IMR-90 (cell line): ENCODE measurements at regions not wholly inside any gene's neighbourhood (a gene's known extent, or its start where the extent isn't known, plus 50 kb on each side); places are given as distances from the start of the nearest gene placed in this dataset.

Source experiments
- ATAC-seq: fragments of 200-7000 bp; cut with Tn5 transposase; 2 replicates; pipeline ENCODE4 v1.9.1; 2020; ENCODE audit warnings: low read depth, mild to moderate bottlenecking, moderate library complexity
- BruUV-seq: library from RNA; stranded (reverse); fragments of 400-500 nt; replicated peaks from 2 replicates; lab custom pipeline; 2021; lab: Mats Ljungman, UMichigan
- CTCF ChIA-PET: fragments of 300-600 bp; formaldehyde crosslinking; extraction: SDS; loops from one replicate; lab custom pipeline; 2021; ENCODE audit warnings: antibody characterized with exemption; lab: Yijun Ruan, JAX
- POLR2A ChIA-PET: fragments of 300-600 bp; sonication (Branson Sonifier 250); formaldehyde crosslinking; loops from one replicate; lab custom pipeline; 2022; ENCODE audit warnings: antibody characterized with exemption; ENCODE audit not compliant: unreplicated experiment; lab: Charles Lee
- DNase-seq: peaks from one replicate; pipeline ENCODE4 v3.0.0; 2013
- H2AFZ ChIP-seq: replicated peaks from 2 replicates; pipeline ENCODE3; 2013; ENCODE audit warnings: low read length, mild to moderate bottlenecking; ENCODE audit not compliant: poor library complexity
- H2AK5ac ChIP-seq: 2 replicates; pipeline ENCODE4 v1.6.1; 2013; ENCODE audit warnings: low read depth, low read length, inconsistent platforms
- H2AK9ac ChIP-seq: replicated peaks from 2 replicates; pipeline ENCODE3; 2013; ENCODE audit warnings: mild to moderate bottlenecking, low read depth, low read length, moderate library complexity; ENCODE audit not compliant: poor library complexity
- H2BK120ac ChIP-seq: 2 replicates; pipeline ENCODE4 v1.6.1; 2013; ENCODE audit warnings: low read depth, low read length, inconsistent platforms
- H2BK15ac ChIP-seq: 3 replicates; pipeline ENCODE4 v1.6.1; 2013; ENCODE audit warnings: low read depth, low read length, inconsistent platforms
- H2BK20ac ChIP-seq: 2 replicates; pipeline ENCODE4 v1.6.1; 2013; ENCODE audit warnings: low read depth, mild to moderate bottlenecking, inconsistent platforms, low read length, moderate library complexity
- H2BK5ac ChIP-seq: 2 replicates; pipeline ENCODE4 v1.6.1; 2013; ENCODE audit warnings: mild to moderate bottlenecking, low read depth, low read length, inconsistent platforms; ENCODE audit not compliant: poor library complexity, severe bottlenecking
- H3K14ac ChIP-seq: replicated peaks from 2 replicates; pipeline ENCODE4 v1.6.1; 2013; ENCODE audit warnings: low read depth, low read length, inconsistent platforms
- H3K18ac ChIP-seq: 2 replicates; pipeline ENCODE4 v1.6.1; 2013; ENCODE audit warnings: low read depth, low read length, control low read depth
- H3K23ac ChIP-seq: 2 replicates; pipeline ENCODE4 v1.6.1; 2013; ENCODE audit warnings: low read depth, low read length, inconsistent platforms
- H3K27ac ChIP-seq: 2 replicates; pipeline ENCODE4 v1.5.1; 2013; ENCODE audit warnings: mild to moderate bottlenecking, control low read depth, low read length; ENCODE audit not compliant: insufficient read depth
- H3K27me3 ChIP-seq: 2 replicates; pipeline ENCODE4 v1.6.1; 2013; ENCODE audit warnings: low read length; ENCODE audit not compliant: control insufficient read depth, insufficient read depth
- H3K36me3 ChIP-seq: 2 replicates; pipeline ENCODE4 v1.6.1; 2013; ENCODE audit warnings: low read length, mixed read lengths; ENCODE audit not compliant: control insufficient read depth, insufficient read depth
- H3K4ac ChIP-seq: 2 replicates; pipeline ENCODE4 v1.6.1; 2013; ENCODE audit warnings: low read depth, low read length, inconsistent platforms
- H3K4me1 ChIP-seq: 2 replicates; pipeline ENCODE4 v1.6.1; 2013; ENCODE audit warnings: low read length, mixed read lengths; ENCODE audit not compliant: control insufficient read depth, insufficient read depth
- H3K4me2 ChIP-seq: 2 replicates; pipeline ENCODE4 v1.6.1; 2013; ENCODE audit warnings: low read depth, mild to moderate bottlenecking, control low read depth, low read length, moderate library complexity
- H3K4me3 ChIP-seq: 2 replicates; pipeline ENCODE4 v1.5.1; 2013; ENCODE audit warnings: low read depth, mild to moderate bottlenecking, control low read depth, low read length, moderate library complexity; ENCODE audit not compliant: insufficient read depth
- H3K56ac ChIP-seq: 2 replicates; pipeline ENCODE4 v1.6.1; 2013; ENCODE audit warnings: low read length, inconsistent platforms; ENCODE audit not compliant: insufficient read depth; ENCODE audit errors: extremely low read depth
- H3K79me1 ChIP-seq, 2 experiments: 2 replicates each; pipeline ENCODE4 v1.6.1; 2013; ENCODE audit warnings: low read length in 2 of 2, inconsistent platforms in 1 of 2, low read depth in 1 of 2
- H3K9ac ChIP-seq: 2 replicates; pipeline ENCODE4 v1.6.1; 2013; ENCODE audit warnings: low read depth, low read length, control low read depth
- H3K9me1 ChIP-seq: 2 replicates; pipeline ENCODE4 v1.6.1; 2013; ENCODE audit warnings: low read length, inconsistent platforms; ENCODE audit not compliant: insufficient read depth
- H3K9me3 ChIP-seq: 2 replicates; pipeline ENCODE4 v1.6.1; 2013; ENCODE audit warnings: low read length; ENCODE audit not compliant: control insufficient read depth, insufficient read depth
- H4K20me1 ChIP-seq: 2 replicates; pipeline ENCODE4 v1.6.1; 2013; ENCODE audit warnings: low read length, inconsistent platforms; ENCODE audit not compliant: insufficient read depth
- H4K5ac ChIP-seq: 2 replicates; pipeline ENCODE4 v1.6.1; 2013; ENCODE audit warnings: mild to moderate bottlenecking, low read depth, low read length, control low read depth
- H4K8ac ChIP-seq, 2 experiments: 2 replicates each; pipeline ENCODE4 v1.6.1; 2013; ENCODE audit warnings: low read depth in 2 of 2, low read length in 2 of 2, control low read depth in 1 of 2, inconsistent platforms in 1 of 2
- H4K91ac ChIP-seq: 2 replicates; pipeline ENCODE4 v1.6.1; 2013; ENCODE audit warnings: low read depth, low read length, inconsistent platforms; ENCODE audit not compliant: insufficient read depth
- BHLHE40 ChIP-seq: fragments of 150-350 bp; IDR thresholded peaks from 2 replicates; pipeline ENCODE4 v1.6.1; 2016; ENCODE audit warnings: mild to moderate bottlenecking, low read depth, low read length
- CEBPB ChIP-seq: IDR thresholded peaks from 2 replicates; pipeline ENCODE4 v1.6.1; 2012; ENCODE audit warnings: low read depth, low read length, improper control_type of control experiment
- CHD1 ChIP-seq: IDR thresholded peaks from 2 replicates; pipeline ENCODE4 v1.6.1; 2012; ENCODE audit warnings: low read depth, low read length, improper control_type of control experiment
- CTCF ChIP-seq: conservative IDR thresholded peaks from 2 replicates; pipeline ENCODE4 v1.5.1; 2012; ENCODE audit warnings: mild to moderate bottlenecking, low read depth, low read length, improper control_type of control experiment
- ELK1 ChIP-seq: fragments of 150-350 bp; IDR thresholded peaks from 2 replicates; pipeline ENCODE4 v1.6.1; 2016; ENCODE audit warnings: low read depth, mild to moderate bottlenecking, low read length, moderate library complexity, borderline replicate concordance
- FOS ChIP-seq: fragments of 150-350 bp; IDR thresholded peaks from 2 replicates; pipeline ENCODE4 v1.6.1; 2016; ENCODE audit warnings: low read depth, low read length
- MAFK ChIP-seq: IDR thresholded peaks from 2 replicates; pipeline ENCODE4 v1.6.1; 2012; ENCODE audit warnings: low read depth, low read length, improper control_type of control experiment
- MAZ ChIP-seq: IDR thresholded peaks from 2 replicates; pipeline ENCODE4 v1.6.1; 2012; ENCODE audit warnings: low read depth, mild to moderate bottlenecking, low read length, improper control_type of control experiment, moderate library complexity, borderline replicate concordance
- MXI1 ChIP-seq: IDR thresholded peaks from 2 replicates; pipeline ENCODE4 v1.6.1; 2012; ENCODE audit warnings: low read depth, mild to moderate bottlenecking, low read length, moderate library complexity, borderline replicate concordance
- NFE2L2 ChIP-seq: fragments of 150-350 bp; IDR thresholded peaks from 2 replicates; pipeline ENCODE4 v1.6.1; 2016; ENCODE audit warnings: low read depth, mild to moderate bottlenecking, low read length
- POLR2A ChIP-seq: IDR thresholded peaks from 2 replicates; pipeline ENCODE4 v1.6.1; 2012; ENCODE audit warnings: mild to moderate bottlenecking, low read depth, low read length
- RAD21 ChIP-seq: IDR thresholded peaks from 2 replicates; pipeline ENCODE4 v1.6.1; 2012; ENCODE audit warnings: low read length, improper control_type of control experiment
- RCOR1 ChIP-seq: IDR thresholded peaks from 2 replicates; pipeline ENCODE4 v1.6.1; 2012; ENCODE audit warnings: mild to moderate bottlenecking, low read length, improper control_type of control experiment; ENCODE audit not compliant: insufficient replicate concordance
- RFX5 ChIP-seq: IDR thresholded peaks from 2 replicates; pipeline ENCODE4 v1.8.0; 2012; ENCODE audit warnings: low read depth, mild to moderate bottlenecking, low read length, moderate library complexity
- SMC3 ChIP-seq: fragments of 150-350 bp; IDR thresholded peaks from 2 replicates; pipeline ENCODE4 v1.6.1; 2016; ENCODE audit warnings: low read depth, mild to moderate bottlenecking, antibody characterized with exemption, low read length, moderate library complexity
- USF2 ChIP-seq: fragments of 150-350 bp; IDR thresholded peaks from 2 replicates; pipeline ENCODE4 v1.6.1; 2017; ENCODE audit warnings: mild to moderate bottlenecking, antibody characterized with exemption, low read length, low read depth
- WGBS, 2 experiments: methylation state at CpG; one replicate each; pipeline versions ENCODE4 v1.1.5 to v1.1.7; 2013; ENCODE audit warnings: missing lambda C conversion rate in 2 of 2; ENCODE audit not compliant: insufficient read length in 1 of 2; ENCODE audit errors: extremely low coverage in 2 of 2; 5-methylcytosine and 5-hydroxymethylcytosine counted together
- dilution Hi-C: fragments of 300-500 bp; cut with HindIII; formaldehyde crosslinking; loops from one replicate; pipeline ENCODE4 v1.14.3; 2018; ENCODE audit warnings: low sequenced_read_pairs; ENCODE audit not compliant: unreplicated experiment
- in situ Hi-C: fragments of 300-500 bp; cut with MboI; formaldehyde crosslinking; loops from 3 replicates; pipeline ENCODE4 v1.14.3; 2019; ENCODE audit warnings: low sequenced_read_pairs, inconsistent platforms, mixed read lengths
- intact Hi-C: fragments of 100-400 bp; cut with micrococcal nuclease; formaldehyde crosslinking; loops from 2 replicates; pipeline ENCODE4 v1.10.0; 2022

- no peak overlapping the region for H3K14ac ChIP-seq
- no peak overlapping the region for H2AFZ ChIP-seq
- H2AK9ac ChIP-seq, result no peak overlapping the region
- no peak overlapping the region for H3K4me2 ChIP-seq
- no peak overlapping the region for H2AK5ac ChIP-seq
- H4K91ac ChIP-seq, result no peak overlapping the region
- no peaks in the 10 kb centered on the region for H3K9me1 ChIP-seq
- no peak overlapping the region for H2BK15ac ChIP-seq
- no peaks in the 10 kb centered on the region for H3K27me3 ChIP-seq
- no peak overlapping the region for H4K5ac ChIP-seq
- no peak overlapping the region for H4K8ac ChIP-seq
- H3K18ac ChIP-seq, result no peak overlapping the region
- H4K20me1 ChIP-seq, result no peaks in the 10 kb centered on the region
- H3K9me3 ChIP-seq, result no peaks in the 10 kb centered on the region
- no CpG with 5 or more reads among the region's 1 CpG for WGBS, 2 experiments
- H3K36me3 ChIP-seq, result no peaks in the 10 kb centered on the region
- DNase-seq (no peak), ATAC-seq (no peak)
- no peak overlapping the region for H2BK5ac ChIP-seq
- H3K27ac ChIP-seq, result no peak overlapping the region
- H3K9ac ChIP-seq, result no peak overlapping the region
- H3K4me3 ChIP-seq, result no peak overlapping the region
- TF ChIP-seq POLR2A (no peak), CHD1 (no peak), MXI1 (no peak), CEBPB (no peak), SMC3 (no peak), MAZ (no peak), ELK1 (no peak), RAD21 (no peak), USF2 (no peak), MAFK (no peak), CTCF (no peak), BHLHE40 (no peak), FOS (no peak), RFX5 (no peak), RCOR1 (no peak), NFE2L2 (no peak)
- H2BK20ac ChIP-seq, result no peak overlapping the region
- no peak overlapping the region for H3K56ac ChIP-seq
- no peaks in the 10 kb centered on the region for H3K4me1 ChIP-seq
- POLR2A ChIA-PET, result no interaction called here
- no peak overlapping the region for H3K23ac ChIP-seq
- no peaks in the 10 kb centered on the region for H3K79me1 ChIP-seq
- intact Hi-C loops, result no loop called here
- dilution Hi-C loops, result no loop called here
- CTCF ChIA-PET, result interaction anchor here (0.6 kb wide), 1 partner anchor 75 kb away, joined by 3 read pairs; no protein-coding TSS in a partner anchor
- no peak overlapping the region for H2BK120ac ChIP-seq
- in situ Hi-C loops, result no loop called here
- BruUV-seq, result no TSS peak
- no peak overlapping the region for H3K4ac ChIP-seq
Observed at GRCh38 chr2:199199797-199200196, 257.9 kb downstream of the SATB2 start.
